BLaER1 (cell line): ENCODE measurements at regions not wholly inside any gene's neighbourhood (a gene's known extent, or its start where the extent isn't known, plus 50 kb on each side); places are given as distances from the start of the nearest gene placed in this dataset.

Source experiments
- H3K27ac ChIP-seq: shearing (Covaris generic); formaldehyde crosslinking; 2 replicates; pipeline ENCODE4 v1.8.1; 2022
- H3K27me3 ChIP-seq: shearing (Covaris generic); formaldehyde crosslinking; 2 replicates; pipeline ENCODE4 v1.8.1; 2022
- H3K36me3 ChIP-seq: shearing (Covaris generic); formaldehyde crosslinking; 2 replicates; pipeline ENCODE4 v1.8.1; 2022
- H3K4me1 ChIP-seq: shearing (Covaris generic); formaldehyde crosslinking; 2 replicates; pipeline ENCODE4 v1.8.1; 2022
- H3K4me2 ChIP-seq: shearing (Covaris generic); formaldehyde crosslinking; 2 replicates; pipeline ENCODE4 v1.8.1; 2022
- H3K4me3 ChIP-seq: shearing (Covaris generic); formaldehyde crosslinking; 2 replicates; pipeline ENCODE4 v1.8.1; 2022
- H3K9ac ChIP-seq: shearing (Covaris generic); formaldehyde crosslinking; 2 replicates; pipeline ENCODE4 v1.8.1; 2022
- H3K9me3 ChIP-seq: shearing (Covaris generic); formaldehyde crosslinking; 2 replicates; pipeline ENCODE4 v1.8.1; 2022
- H4K20me1 ChIP-seq: shearing (Covaris generic); formaldehyde crosslinking; 2 replicates; pipeline ENCODE4 v1.8.1; 2022
- Cebpa-rat ChIP-seq: shearing (Covaris generic); IDR thresholded peaks from 2 replicates; pipeline ENCODE4 v1.8.1; 2022

DNA sequence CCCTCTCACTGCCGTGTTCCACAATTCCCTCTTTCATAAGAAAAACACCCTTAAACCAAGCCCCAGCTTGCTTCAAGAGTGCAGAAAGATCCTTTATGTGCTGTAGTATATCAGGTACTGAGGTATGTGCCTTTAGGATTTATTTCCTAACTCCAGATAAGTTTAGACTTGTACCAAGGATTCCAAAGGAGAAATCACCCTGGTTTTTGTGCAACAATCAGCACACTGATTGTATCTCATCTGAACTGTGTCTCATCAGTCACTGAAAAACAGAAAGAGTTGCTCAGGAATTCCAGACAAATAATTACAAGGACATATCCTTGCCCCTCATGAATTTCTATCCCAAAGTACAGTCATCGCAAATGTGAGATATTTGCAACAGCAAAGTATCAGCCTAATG lies 77.2 kb upstream of the PTPRZ1 start:
- Histone ChIP-seq H3K4me1 (no peaks in the 10 kb centered on the region), H3K27ac (no peak overlapping the region), H3K9me3 (no peaks in the 10 kb centered on the region), H3K4me2 (no peak overlapping the region), H4K20me1 (no peaks in the 10 kb centered on the region), H3K36me3 (no peaks in the 10 kb centered on the region), H3K27me3 (no peaks in the 10 kb centered on the region), H3K9ac (no peak overlapping the region), H3K4me3 (no peak overlapping the region)
- no peak for TF ChIP-seq Cebpa-rat

DNA sequence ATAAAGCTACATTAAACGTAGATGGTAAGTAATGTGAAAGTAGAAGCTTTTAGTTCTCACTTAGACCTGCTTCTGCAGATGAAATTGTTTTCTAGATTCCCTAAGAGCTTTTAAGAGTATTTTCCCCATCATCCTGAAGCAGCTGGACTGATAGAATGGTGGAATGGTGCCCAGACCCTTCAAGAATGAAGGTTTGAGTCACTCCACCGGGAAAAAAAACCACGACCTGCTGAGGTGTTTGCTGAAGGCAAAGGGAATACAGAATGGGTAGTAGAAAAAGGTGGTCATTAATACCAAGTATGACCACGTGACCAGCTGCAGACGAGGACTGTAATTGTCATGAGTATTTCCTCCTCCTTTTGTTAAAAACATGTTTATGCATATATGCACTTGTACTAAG lies 79.2 kb upstream of the PTPRZ1 start:
- no peak overlapping the region for H3K4me2 ChIP-seq
- no peaks in the 10 kb centered on the region for H3K9me3 ChIP-seq

DNA sequence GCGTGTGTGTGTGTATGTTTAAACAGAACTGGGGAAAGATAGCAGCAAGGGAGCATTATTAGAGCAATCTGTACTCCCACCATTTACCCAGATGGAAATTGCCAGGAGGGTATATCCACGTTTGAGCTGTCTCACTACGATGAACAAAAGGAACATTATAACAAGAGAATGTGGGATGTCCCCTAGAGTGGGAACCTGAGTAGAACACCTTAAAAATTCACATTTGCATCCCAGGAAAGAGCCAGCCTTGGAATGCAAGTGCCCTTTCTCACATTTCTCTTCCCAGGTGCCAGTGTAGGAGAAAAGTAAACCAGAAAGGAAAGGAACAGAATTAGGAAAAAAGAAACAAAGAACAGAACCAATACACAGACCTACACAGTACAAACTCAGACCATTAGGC lies 95.3 kb upstream of the PTPRZ1 start:
- Histone ChIP-seq H3K27ac (no peak overlapping the region), H4K20me1 (no peaks in the 10 kb centered on the region), H3K36me3 (no peaks in the 10 kb centered on the region), H3K4me2 (no peak overlapping the region), H3K9me3 (no peaks in the 10 kb centered on the region), H3K27me3 (no peaks in the 10 kb centered on the region), H3K9ac (no peak overlapping the region), H3K4me3 (no peak overlapping the region), H3K4me1 (no peaks in the 10 kb centered on the region)
- TF ChIP-seq Cebpa-rat = no peak

More for the DNA sequence above, 79.2 kb upstream of the PTPRZ1 start:
- TF ChIP-seq Cebpa-rat = no peak
- H3K36me3 ChIP-seq = no peaks in the 10 kb centered on the region
- H3K27ac ChIP-seq = no peak overlapping the region
- no peaks in the 10 kb centered on the region for H4K20me1 ChIP-seq
- H3K4me3 ChIP-seq = no peak overlapping the region
- H3K9ac ChIP-seq = no peak overlapping the region
- no peaks in the 10 kb centered on the region for H3K27me3 ChIP-seq
- no peaks in the 10 kb centered on the region for H3K4me1 ChIP-seq

DNA sequence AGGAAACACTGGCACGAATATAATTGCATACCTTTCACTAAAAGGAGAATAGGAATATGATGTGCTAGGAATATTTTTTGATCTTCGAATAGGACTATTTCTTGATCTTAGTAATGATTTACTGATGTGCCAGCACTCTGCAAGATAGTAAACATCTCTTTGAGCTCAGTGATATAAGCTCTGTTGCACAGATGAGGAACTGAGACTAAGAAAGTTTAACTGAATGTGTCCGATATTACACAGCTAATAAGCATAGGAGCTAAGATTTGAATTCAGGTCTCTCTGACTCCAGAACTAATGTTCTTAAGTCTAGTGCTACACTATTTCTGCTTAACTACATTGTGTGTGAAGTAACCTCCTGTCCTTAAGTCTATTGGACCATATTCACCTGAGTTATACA lies 98.4 kb upstream of the PTPRZ1 start:
- H3K4me3 ChIP-seq = no peak overlapping the region
- no peaks in the 10 kb centered on the region for H3K9me3 ChIP-seq
- no peaks in the 10 kb centered on the region for H3K4me1 ChIP-seq
- H3K9ac ChIP-seq = no peak overlapping the region
- TF ChIP-seq Cebpa-rat = no peak
- no peaks in the 10 kb centered on the region for H4K20me1 ChIP-seq
- no peaks in the 10 kb centered on the region for H3K36me3 ChIP-seq
- no peak overlapping the region for H3K4me2 ChIP-seq
- H3K27me3 ChIP-seq = no peaks in the 10 kb centered on the region
- H3K27ac ChIP-seq = no peak overlapping the region

DNA sequence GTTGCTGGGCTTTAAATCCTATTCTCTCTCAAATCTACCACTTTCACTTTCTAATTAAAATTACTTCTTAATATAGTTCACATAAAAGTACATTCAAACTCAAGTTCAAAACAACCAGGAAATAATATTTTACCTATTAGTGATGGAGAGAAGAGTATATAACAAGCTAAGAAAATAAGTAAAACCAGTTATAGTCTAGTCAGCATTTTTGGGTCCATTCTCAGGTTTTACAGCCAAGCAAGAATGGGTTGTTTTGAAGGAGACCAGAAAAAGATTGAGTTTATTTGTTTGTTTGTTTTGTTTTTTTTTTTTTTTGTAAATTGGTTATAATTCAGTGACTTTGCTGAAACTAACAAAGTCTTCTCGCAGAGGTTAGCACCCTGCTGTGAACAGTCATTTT lies 106.3 kb upstream of the PTPRZ1 start:
- Histone ChIP-seq H3K4me1 (no peaks in the 10 kb centered on the region), H3K27me3 (no peaks in the 10 kb centered on the region), H3K27ac (no peak overlapping the region), H3K9ac (no peak overlapping the region), H4K20me1 (no peaks in the 10 kb centered on the region), H3K9me3 (no peaks in the 10 kb centered on the region), H3K4me3 (no peak overlapping the region), H3K36me3 (no peaks in the 10 kb centered on the region), H3K4me2 (no peak overlapping the region)
- TF ChIP-seq Cebpa-rat = no peak

DNA sequence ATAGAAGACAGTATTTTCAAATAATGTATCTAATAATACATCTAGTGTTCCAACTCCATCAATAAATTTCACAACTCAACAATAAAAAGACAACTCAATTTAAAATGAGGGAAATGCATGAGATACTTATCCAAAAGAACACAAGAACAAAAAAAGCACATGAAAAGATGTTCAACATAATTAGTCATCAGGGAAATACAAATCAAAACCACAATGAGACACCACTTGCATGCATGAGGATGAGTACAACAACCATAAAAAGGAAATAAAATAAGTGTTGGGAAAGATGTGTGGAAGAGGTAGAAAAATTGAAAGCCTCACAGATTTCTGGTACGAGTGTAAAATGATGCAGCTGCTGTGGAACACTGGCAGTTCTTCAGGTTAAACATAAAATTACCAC lies 111.6 kb upstream of the PTPRZ1 start:
- no peak overlapping the region for H3K4me3 ChIP-seq
- H3K9ac ChIP-seq = no peak overlapping the region
- H3K27ac ChIP-seq = no peak overlapping the region
- H3K9me3 ChIP-seq = no peaks in the 10 kb centered on the region
- TF ChIP-seq Cebpa-rat = no peak
- no peaks in the 10 kb centered on the region for H3K27me3 ChIP-seq
- no peaks in the 10 kb centered on the region for H3K36me3 ChIP-seq
- no peaks in the 10 kb centered on the region for H3K4me1 ChIP-seq
- no peaks in the 10 kb centered on the region for H4K20me1 ChIP-seq
- no peak overlapping the region for H3K4me2 ChIP-seq

DNA sequence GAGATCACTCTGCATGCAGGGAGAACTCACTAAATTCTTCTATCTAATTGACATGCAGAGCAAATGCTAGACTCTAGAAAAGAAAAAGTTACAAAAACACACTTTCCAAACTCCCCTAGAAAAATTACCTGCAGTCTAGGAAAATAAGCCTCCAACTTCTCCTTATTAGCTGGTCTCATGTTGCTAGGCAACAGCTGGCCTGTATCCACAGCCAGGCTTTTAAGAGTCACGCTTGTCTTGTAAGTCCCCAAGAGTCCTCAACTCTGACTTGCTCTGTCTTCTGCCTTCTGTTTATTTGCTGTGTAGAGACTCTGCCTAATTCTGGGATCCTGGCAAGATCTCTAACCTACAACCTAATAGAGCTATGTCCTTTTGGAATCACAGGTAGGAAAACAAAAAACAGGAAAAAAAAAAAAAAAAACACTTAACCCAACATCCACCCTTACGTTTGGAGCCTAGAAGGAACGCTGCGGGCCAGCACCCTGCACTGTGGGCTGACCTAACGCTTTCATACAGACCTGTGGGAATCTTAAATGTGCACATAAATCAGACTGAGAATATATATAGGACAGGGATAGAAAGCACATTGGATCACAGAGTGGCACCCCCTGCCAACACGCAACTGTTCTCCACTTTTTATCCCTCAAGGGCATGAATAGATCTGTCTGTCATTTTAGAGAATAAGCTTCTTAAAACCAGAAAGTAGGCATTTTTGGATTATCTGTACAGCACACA lies 117.0 kb upstream of the PTPRZ1 start:
- no peak overlapping the region for H3K4me3 ChIP-seq
- H3K4me1 ChIP-seq = no peaks in the 10 kb centered on the region
- no peaks in the 10 kb centered on the region for H4K20me1 ChIP-seq
- no peaks in the 10 kb centered on the region for H3K27me3 ChIP-seq
- no peak overlapping the region for H3K9ac ChIP-seq
- H3K27ac ChIP-seq = no peak overlapping the region
- no peak for TF ChIP-seq Cebpa-rat
- no peaks in the 10 kb centered on the region for H3K36me3 ChIP-seq
- H3K9me3 ChIP-seq = no peaks in the 10 kb centered on the region
- no peak overlapping the region for H3K4me2 ChIP-seq

DNA sequence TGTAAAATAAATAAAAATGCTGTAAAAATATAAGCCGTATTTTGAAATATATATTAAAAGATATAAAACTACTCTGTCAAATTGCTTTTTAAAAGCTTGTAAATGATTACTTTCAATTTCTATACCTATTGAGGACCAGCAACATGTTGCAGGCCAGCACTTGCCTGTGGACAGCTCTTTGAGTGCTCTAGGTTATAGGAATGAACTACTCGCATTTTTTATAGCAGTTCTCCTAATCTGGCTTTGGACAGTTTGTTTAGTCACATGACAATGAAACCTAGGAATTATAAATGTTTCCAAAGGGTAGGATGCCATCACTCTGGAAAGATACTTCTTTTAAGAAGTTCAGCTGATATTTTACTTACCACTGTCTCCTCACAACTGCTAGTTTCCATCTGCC lies 117.7 kb upstream of the PTPRZ1 start:
- H3K27me3 ChIP-seq = no peaks in the 10 kb centered on the region
- no peaks in the 10 kb centered on the region for H4K20me1 ChIP-seq
- no peaks in the 10 kb centered on the region for H3K36me3 ChIP-seq
- no peak overlapping the region for H3K4me3 ChIP-seq
- no peak overlapping the region for H3K27ac ChIP-seq
- no peak for TF ChIP-seq Cebpa-rat
- H3K4me2 ChIP-seq = no peak overlapping the region
- no peaks in the 10 kb centered on the region for H3K4me1 ChIP-seq
- H3K9me3 ChIP-seq = no peaks in the 10 kb centered on the region
- no peak overlapping the region for H3K9ac ChIP-seq

DNA sequence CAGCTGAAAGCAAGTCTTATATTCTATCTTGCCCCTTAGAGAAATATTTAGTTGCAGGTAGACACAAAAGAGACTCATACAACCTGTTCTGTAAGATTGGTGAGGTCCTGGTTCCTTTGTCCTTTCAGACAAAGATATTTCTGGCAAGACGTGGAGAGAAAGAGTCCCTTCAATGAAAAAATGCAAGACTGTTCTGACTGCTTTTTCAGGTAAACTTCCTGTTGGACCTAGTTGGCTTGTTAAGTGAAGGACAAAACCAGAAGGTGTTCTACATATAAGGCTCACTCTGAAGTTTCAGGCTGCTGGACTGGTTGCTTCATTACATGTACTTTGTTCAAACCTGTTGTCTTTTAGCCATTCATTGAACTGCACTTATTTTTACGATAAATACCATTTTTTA lies 119.0 kb upstream of the PTPRZ1 start:
- Histone ChIP-seq H3K27ac (no peak overlapping the region), H3K4me3 (no peak overlapping the region), H3K36me3 (no peaks in the 10 kb centered on the region), H3K9me3 (no peaks in the 10 kb centered on the region), H3K4me1 (no peaks in the 10 kb centered on the region), H4K20me1 (no peaks in the 10 kb centered on the region), H3K9ac (no peak overlapping the region), H3K4me2 (no peak overlapping the region), H3K27me3 (no peaks in the 10 kb centered on the region)
- no peak for TF ChIP-seq Cebpa-rat

DNA sequence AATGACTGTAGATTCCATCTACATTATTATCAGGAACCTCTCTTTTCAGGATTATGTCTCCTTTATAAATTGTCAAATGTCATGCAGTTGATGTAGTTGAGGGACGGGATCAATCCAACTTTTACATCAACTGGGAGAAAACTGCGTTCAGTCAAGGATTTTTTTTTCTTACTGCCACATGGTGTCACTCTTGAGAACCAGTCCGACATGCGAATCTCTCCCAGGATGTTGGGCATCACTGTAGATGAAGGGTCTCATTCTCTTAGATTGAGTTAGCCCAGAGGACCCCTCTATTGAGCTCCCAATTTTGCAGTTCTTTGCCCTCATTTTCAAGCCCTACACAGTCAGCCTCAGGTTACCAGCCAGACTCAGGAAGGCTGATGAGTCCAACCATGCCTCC lies 120.3 kb upstream of the PTPRZ1 start:
- Histone ChIP-seq H3K4me3 (no peak overlapping the region), H4K20me1 (no peaks in the 10 kb centered on the region), H3K4me1 (no peaks in the 10 kb centered on the region), H3K4me2 (no peak overlapping the region), H3K9me3 (no peaks in the 10 kb centered on the region), H3K27ac (no peak overlapping the region), H3K9ac (no peak overlapping the region), H3K36me3 (no peaks in the 10 kb centered on the region), H3K27me3 (no peaks in the 10 kb centered on the region)
- TF ChIP-seq Cebpa-rat = no peak

DNA sequence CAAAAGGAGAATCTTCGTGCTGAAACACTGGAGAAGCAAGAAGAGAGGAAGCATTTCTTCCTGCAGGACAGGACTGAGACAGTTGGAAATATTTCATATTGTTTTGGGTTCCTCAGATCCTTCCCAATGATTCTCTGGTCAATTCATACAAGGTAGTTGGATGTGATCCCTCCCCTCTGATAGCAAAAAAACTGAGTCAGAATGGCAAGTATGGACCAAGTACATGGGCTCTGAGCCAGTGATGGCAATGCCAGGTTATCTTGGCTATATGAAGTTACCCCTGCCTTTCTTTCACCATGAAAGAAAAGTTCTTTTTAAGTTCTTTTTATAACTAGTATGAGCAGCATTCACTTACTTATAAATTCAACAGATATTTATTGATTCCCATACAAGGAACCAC lies 124.4 kb upstream of the PTPRZ1 start:
- Histone ChIP-seq H3K9me3 (no peaks in the 10 kb centered on the region), H3K4me3 (no peak overlapping the region), H3K4me2 (no peak overlapping the region), H3K9ac (no peak overlapping the region), H3K4me1 (peaks cover 6% of the 10 kb centered on the region; the same call in 1 of the 2 replicates), H4K20me1 (no peaks in the 10 kb centered on the region), H3K27me3 (no peaks in the 10 kb centered on the region), H3K36me3 (no peaks in the 10 kb centered on the region), H3K27ac (no peak overlapping the region)
- TF ChIP-seq Cebpa-rat = no peak
